HUES48 (cell line): ENCODE measurements at regions not wholly inside any gene's neighbourhood (a gene's known extent, or its start where the extent isn't known, plus 50 kb on each side); places are given as distances from the start of the nearest gene placed in this dataset.
"Not testable (repeated sequence)": the region's sequence is repeated elsewhere in the genome, so short reads cannot be mapped to it uniquely, and the experiment has no call there.

Experiments
- H3K27ac ChIP-seq: one replicate; pipeline ENCODE4 v1.7.0; 2013; ENCODE audit warnings: low read depth, low read length, inconsistent platforms
- H3K27me3 ChIP-seq: 2 replicates; pipeline ENCODE4 v1.6.1; 2013; ENCODE audit warnings: mild to moderate bottlenecking, low read length; ENCODE audit not compliant: control insufficient read depth, insufficient read depth
- H3K36me3 ChIP-seq: 2 replicates; pipeline ENCODE4 v1.6.1; 2013; ENCODE audit warnings: low read length; ENCODE audit not compliant: control insufficient read depth, insufficient read depth
- H3K4me1 ChIP-seq: 2 replicates; pipeline ENCODE4 v1.6.1; 2013; ENCODE audit warnings: mild to moderate bottlenecking, low read length; ENCODE audit not compliant: control insufficient read depth, insufficient read depth
- H3K4me3 ChIP-seq: 2 replicates; pipeline ENCODE4 v1.5.1; 2013; ENCODE audit warnings: mild to moderate bottlenecking, low read depth, low read length
- H3K9ac ChIP-seq: 2 replicates; pipeline ENCODE4 v1.6.1; 2013; ENCODE audit warnings: mild to moderate bottlenecking, low read depth, low read length, moderate library complexity
- H3K9me3 ChIP-seq: 2 replicates; pipeline ENCODE4 v1.6.1; 2013; ENCODE audit warnings: low read length; ENCODE audit not compliant: control insufficient read depth, insufficient read depth

DNA sequence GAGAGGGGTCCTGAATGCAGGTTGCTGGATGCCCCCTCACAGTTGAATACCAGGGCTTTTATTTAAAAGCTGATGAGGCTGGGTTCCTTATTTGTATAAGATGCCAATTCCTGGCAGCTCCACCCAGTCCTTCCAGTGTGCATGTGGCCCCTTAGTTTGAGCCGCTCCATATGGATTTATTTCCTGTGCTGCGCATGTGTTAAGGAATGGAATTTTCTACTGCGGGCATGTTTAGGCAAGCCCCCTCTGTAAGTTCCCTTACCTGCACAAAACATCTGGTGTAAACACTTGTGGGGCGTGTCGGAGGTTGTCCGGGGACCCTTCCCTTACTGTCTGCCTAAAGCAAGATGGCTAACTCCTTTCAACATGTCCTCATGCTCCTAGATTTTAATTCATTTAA lies 1901.4 kb downstream of the KHDRBS2 start:
- not testable (repeated sequence) for H3K9ac ChIP-seq, H3K36me3 ChIP-seq, H3K9me3 ChIP-seq, H3K27ac ChIP-seq, H3K27me3 ChIP-seq, H3K4me1 ChIP-seq, H3K4me3 ChIP-seq

DNA sequence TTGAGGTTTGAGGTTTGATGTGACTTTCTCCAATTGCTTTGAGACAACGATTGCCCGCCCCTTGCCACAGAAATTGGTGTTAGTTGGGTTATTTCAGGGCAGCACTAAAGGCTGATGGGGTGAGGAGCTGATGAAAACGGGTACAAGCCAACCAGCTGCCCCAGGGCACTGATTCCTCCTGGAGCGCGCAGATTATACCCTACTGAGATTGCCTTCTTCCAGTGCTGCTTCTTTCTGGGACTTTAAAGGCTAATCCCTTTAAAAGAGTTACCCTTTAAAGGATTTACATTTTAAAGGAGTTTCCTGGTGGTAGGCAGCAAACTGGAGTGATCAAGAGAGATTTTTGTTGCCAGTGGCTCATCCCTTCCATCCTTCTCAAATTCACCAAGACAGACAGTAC lies 1903.3 kb downstream of the KHDRBS2 start:
- not testable (repeated sequence) for H3K4me1 ChIP-seq, H3K27ac ChIP-seq, H3K9me3 ChIP-seq, H3K9ac ChIP-seq, H3K36me3 ChIP-seq, H3K27me3 ChIP-seq, H3K4me3 ChIP-seq

DNA sequence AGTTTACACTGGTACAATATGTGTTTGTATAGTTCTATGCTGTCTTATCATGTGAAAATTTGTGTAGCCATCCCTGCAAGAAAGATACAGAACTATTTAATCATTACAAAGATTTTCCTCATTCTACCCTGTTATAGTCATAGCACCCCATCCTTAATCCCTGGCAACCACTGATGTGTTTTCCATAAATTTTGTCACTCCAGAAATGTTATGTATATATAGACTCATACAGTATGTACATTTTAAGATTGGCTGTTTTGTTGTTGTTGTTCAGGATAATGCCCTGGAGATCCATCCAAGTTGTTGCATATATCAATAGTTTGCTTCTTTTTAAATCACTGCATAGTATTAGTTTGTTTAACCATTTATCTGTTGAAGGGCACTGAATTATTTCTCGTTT lies 1911.9 kb downstream of the KHDRBS2 start:
- H3K4me1 ChIP-seq, H3K9me3 ChIP-seq, H3K27ac ChIP-seq, H3K36me3 ChIP-seq, H3K4me3 ChIP-seq, H3K9ac ChIP-seq, H3K27me3 ChIP-seq: not testable (repeated sequence)

DNA sequence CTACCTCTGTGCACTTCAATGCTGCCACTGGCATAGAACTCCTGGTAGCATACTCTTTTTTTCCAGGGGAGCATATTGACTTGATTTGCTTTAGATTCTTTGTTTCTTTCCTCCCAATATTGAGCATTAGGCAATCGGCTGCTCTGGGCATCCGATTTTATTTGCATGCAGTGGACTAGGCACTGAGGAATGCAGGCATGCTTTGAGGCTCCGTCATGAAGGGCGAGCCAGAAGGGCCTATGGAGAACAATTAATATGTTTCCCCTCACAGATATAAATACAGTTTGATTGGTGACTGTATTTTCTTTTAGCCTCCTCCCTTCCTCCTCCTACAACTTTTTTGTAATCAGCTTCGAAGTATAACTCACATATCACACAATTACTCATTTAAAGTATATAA lies 1918.2 kb downstream of the KHDRBS2 start:
- not testable (repeated sequence) for H3K27ac ChIP-seq, H3K9me3 ChIP-seq, H3K36me3 ChIP-seq, H3K4me1 ChIP-seq, H3K4me3 ChIP-seq, H3K9ac ChIP-seq, H3K27me3 ChIP-seq

DNA sequence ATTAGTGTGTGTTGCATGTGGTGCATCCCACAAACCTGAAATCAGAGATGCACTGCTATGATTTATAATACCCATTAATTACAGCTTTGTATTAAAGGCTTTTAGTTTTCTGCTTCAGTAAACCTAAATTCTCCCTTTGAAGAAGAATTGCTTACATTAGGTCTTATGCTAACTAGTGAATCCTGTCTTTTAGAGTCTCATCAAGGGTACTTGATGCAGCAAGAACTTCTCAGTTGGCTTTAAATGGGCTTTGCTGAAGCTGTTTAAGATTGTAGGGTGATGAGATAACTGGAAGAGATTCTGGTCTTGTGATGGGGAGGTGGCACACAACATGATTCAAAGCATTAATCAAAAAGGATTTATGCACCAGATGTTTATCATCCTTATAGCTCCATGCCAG lies 1920.1 kb downstream of the KHDRBS2 start:
- H3K27ac ChIP-seq, H3K4me3 ChIP-seq, H3K27me3 ChIP-seq, H3K9ac ChIP-seq, H3K36me3 ChIP-seq, H3K9me3 ChIP-seq, H3K4me1 ChIP-seq: not testable (repeated sequence)

DNA sequence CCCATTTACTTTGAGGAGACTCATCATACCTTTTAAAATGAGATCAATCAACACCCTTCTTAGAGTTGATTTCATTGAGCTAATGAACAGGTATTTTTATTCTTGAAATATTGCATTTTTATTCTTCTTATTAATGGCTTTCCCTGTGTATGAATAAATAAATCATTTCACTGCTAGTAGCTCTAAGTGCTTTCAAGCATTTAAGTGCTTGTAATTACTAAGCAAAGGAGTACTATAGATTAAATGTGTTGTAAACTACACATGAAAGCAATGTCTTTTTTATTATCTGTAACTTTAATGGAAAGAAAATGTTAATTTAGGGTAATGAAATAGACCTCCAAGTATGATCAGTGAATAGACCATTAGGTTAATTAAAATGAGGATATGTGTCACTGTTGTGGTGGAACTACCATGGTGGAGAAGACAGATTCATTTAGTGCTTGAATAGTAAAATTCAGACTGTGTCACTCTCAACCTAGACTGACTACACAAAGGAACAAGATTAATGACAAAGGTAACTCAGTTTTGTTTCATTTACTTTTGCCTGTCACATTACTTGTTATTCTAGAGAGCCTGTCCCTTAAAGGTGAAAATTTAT lies 1943.5 kb downstream of the KHDRBS2 start:
- not testable (repeated sequence) for H3K9me3 ChIP-seq, H3K4me3 ChIP-seq, H3K27me3 ChIP-seq, H3K4me1 ChIP-seq, H3K27ac ChIP-seq, H3K36me3 ChIP-seq, H3K9ac ChIP-seq

DNA sequence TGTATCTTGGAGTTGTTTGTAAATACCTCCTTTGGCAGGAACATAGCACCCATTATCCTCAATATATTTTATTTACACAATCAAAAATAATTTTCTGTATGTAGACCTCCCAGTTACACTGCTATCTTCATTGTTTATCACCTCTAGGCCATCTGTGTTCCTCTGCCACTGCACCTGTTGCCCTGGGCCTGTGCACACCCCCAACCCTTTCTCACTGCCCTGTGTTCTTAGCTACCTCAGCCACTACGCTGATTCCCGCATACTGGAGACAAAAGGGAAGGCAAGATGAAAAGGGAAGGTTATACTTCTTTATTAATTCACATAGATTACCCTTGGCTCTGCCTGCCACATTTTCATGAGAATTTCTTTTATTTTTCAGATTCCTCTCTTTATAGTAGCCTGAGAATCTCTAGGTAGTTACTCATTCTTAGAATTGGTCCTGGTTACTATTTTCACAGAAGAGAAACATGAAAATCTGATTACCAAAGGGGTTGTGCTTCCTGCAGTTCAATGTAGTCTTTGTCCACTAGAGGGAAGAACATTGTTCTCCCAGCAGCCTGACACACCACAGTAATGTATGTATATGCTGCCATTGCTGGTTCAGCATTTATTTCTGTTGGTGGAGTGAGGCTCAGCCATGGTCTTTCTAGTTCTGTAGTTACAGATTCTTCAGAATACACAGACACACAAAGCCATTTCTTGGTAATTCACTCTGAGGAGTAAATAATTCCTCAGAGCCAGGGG lies 1947.5 kb downstream of the KHDRBS2 start:
- H3K4me1 ChIP-seq, H3K27ac ChIP-seq, H3K9ac ChIP-seq, H3K9me3 ChIP-seq, H3K27me3 ChIP-seq, H3K36me3 ChIP-seq, H3K4me3 ChIP-seq: not testable (repeated sequence)

DNA sequence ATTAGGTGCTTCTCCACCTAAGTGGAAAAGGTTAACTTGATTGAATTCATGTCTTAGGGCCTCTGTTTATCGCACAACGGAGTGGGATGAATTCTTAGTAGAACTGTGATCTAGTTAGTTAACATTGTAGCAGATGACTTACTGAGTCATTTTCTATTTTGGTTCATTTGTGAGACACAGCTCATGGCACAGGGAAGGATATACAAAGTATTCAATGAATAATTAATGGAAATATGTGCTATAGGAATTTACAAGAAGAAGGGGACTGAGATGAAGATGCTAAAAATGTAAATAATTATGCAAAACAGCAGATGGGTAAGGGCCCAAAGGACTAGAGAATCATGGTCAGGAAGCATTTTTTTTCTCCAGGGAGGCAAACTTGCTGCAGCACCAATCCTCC lies 1950.9 kb downstream of the KHDRBS2 start:
- not testable (repeated sequence) for H3K9me3 ChIP-seq, H3K27ac ChIP-seq, H3K36me3 ChIP-seq, H3K4me3 ChIP-seq, H3K27me3 ChIP-seq, H3K9ac ChIP-seq, H3K4me1 ChIP-seq

DNA sequence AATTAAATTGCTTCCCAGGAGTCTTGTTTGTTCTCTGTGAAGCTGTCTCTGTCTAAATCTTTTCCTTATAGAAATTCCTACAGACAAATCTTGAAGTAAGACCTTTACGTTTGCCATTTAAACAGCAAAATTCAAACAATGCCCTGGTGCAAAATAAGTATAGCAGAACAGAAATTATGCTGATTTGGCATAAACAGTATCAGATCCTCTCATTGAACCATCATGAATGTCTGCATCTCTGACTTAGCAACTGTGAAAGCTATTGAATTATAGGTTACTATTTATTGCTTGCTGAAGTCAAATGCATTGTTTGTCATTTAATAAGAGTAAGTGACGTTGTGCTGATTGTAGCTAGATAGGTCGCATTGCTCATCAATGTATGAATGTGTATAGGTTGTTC lies 1952.3 kb downstream of the KHDRBS2 start:
- not testable (repeated sequence) for H3K9ac ChIP-seq, H3K4me1 ChIP-seq, H3K9me3 ChIP-seq, H3K36me3 ChIP-seq, H3K27ac ChIP-seq, H3K4me3 ChIP-seq, H3K27me3 ChIP-seq

DNA sequence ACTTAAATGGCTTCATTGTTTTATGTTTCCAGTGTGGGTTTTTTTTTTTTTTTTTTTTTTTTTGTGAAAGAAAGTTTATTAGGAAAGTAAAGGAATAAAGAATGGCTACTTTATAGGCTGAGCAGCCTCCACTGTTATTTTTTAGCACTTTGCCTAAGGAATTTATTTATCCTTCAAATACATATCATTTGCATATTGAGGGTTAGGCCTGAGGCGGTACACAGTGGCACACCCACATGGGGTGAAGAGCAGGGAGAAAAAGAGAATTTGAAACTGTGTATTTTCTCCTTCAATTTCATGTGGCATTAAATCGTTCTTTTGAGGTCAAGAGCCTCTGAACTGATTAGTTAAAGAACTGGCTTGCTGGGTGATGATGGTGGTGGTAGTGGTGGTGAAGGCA lies 1977.1 kb downstream of the KHDRBS2 start:
- not testable (repeated sequence) for H3K36me3 ChIP-seq

More for the DNA sequence above, 1977.1 kb downstream of the KHDRBS2 start:
- not testable (repeated sequence) for H3K27ac ChIP-seq, H3K9ac ChIP-seq, H3K4me3 ChIP-seq, H3K4me1 ChIP-seq, H3K27me3 ChIP-seq, H3K9me3 ChIP-seq
